GM23338 (cell line): ENCODE measurements at regions not wholly inside any gene's neighbourhood (a gene's known extent, or its start where the extent isn't known, plus 50 kb on each side); places are given as distances from the start of the nearest gene placed in this dataset.

Source experiments
- ATAC-seq: fragments of 200-7000 bp; cut with Tn5 transposase; 3 replicates; pipeline ENCODE4 v1.9.1; 2020
- DNase-seq: peaks from one replicate; pipeline ENCODE4 v3.0.0-alpha.2; 2015; ENCODE audit warnings: low spot score
- H2AFZ ChIP-seq: fragments of 200-600 bp; sonication (generic); 2 replicates; pipeline ENCODE4 v1.8.0; 2016; ENCODE audit warnings: antibody characterized with exemption, mild to moderate bottlenecking, moderate library complexity
- H3F3A ChIP-seq: fragments of 200-600 bp; sonication (generic); replicated peaks from 2 replicates; pipeline ENCODE4 v1.8.0; 2017; ENCODE audit warnings: antibody characterized with exemption, mixed run types, low read depth
- H3K27ac ChIP-seq: fragments of 200-600 bp; sonication (generic); 2 replicates; pipeline ENCODE4 v1.6.1; 2016; ENCODE audit warnings: low read depth
- H3K27me3 ChIP-seq: fragments of 200-600 bp; sonication (generic); 2 replicates; pipeline ENCODE4 v1.8.0; 2016; ENCODE audit warnings: mild to moderate bottlenecking, mixed run types, moderate library complexity; ENCODE audit not compliant: insufficient read depth
- H3K36me3 ChIP-seq: fragments of 200-600 bp; sonication (generic); 2 replicates; pipeline ENCODE4 v1.8.0; 2016; ENCODE audit warnings: mild to moderate bottlenecking; ENCODE audit not compliant: insufficient read depth
- H3K4me1 ChIP-seq: fragments of 200-600 bp; sonication (generic); 2 replicates; pipeline ENCODE4 v1.8.0; 2016; ENCODE audit warnings: mild to moderate bottlenecking, moderate library complexity; ENCODE audit not compliant: insufficient read depth
- H3K4me2 ChIP-seq: fragments of 200-600 bp; sonication (generic); 2 replicates; pipeline ENCODE4 v1.7.1; 2017; ENCODE audit warnings: mixed run types
- H3K4me3 ChIP-seq: fragments of 200-600 bp; sonication (generic); 2 replicates; pipeline ENCODE4 v1.6.1; 2016; ENCODE audit warnings: mixed run types
- H3K79me2 ChIP-seq: fragments of 200-600 bp; sonication (generic); replicated peaks from 2 replicates; pipeline ENCODE4 v1.8.0; 2017; ENCODE audit warnings: mild to moderate bottlenecking; ENCODE audit not compliant: insufficient read depth
- H3K9me2 ChIP-seq: fragments of 200-600 bp; sonication (generic); 2 replicates; pipeline ENCODE4 v1.8.0; 2017; ENCODE audit not compliant: insufficient read depth
- H4K20me1 ChIP-seq: fragments of 200-600 bp; sonication (generic); replicated peaks from 2 replicates; pipeline ENCODE4 v1.8.0; 2017; ENCODE audit warnings: mild to moderate bottlenecking; ENCODE audit not compliant: insufficient read depth
- H3K27ac Mint-ChIP-seq: 2 replicates; pipeline ENCODE4 v1.8.0; 2020; ENCODE audit warnings: inconsistent platforms, mild to moderate bottlenecking, moderate library complexity, mixed read lengths
- H3K27me3 Mint-ChIP-seq: 3 replicates; pipeline ENCODE4 v1.8.0; 2022; ENCODE audit warnings: low read depth, mild to moderate bottlenecking, moderate library complexity, mixed read lengths, inconsistent platforms; ENCODE audit not compliant: insufficient read depth, poor library complexity
- H3K36me3 Mint-ChIP-seq: 3 replicates; pipeline ENCODE4 v1.8.0; 2021; ENCODE audit warnings: low read depth, mild to moderate bottlenecking, inconsistent platforms, moderate library complexity, mixed read lengths
- H3K4me1 Mint-ChIP-seq: 3 replicates; pipeline ENCODE4 v1.8.0; 2020; ENCODE audit warnings: mild to moderate bottlenecking, inconsistent platforms, mixed read lengths
- H3K4me3 Mint-ChIP-seq: 3 replicates; pipeline ENCODE4 v1.8.0; 2021; ENCODE audit warnings: moderate library complexity, mild to moderate bottlenecking, inconsistent platforms, mixed read lengths
- H3K9me3 Mint-ChIP-seq: 3 replicates; pipeline ENCODE4 v1.8.0; 2020; ENCODE audit warnings: moderate library complexity, mild to moderate bottlenecking, inconsistent platforms, mixed read lengths
- ZNF462 ChIP-seq: fragments of 250-450 bp; sonication (Bioruptor Pico); IDR thresholded peaks from 2 replicates; pipeline ENCODE4 v1.5.0; 2020; ENCODE audit warnings: mild to moderate bottlenecking, moderate library complexity
- TF ChIP-seq, protein P1 (sequence below): IDR thresholded peaks from one replicate; pipeline ENCODE4 v1.6.1; 2018; ENCODE audit warnings: antibody characterized with exemption; ENCODE audit not compliant: unreplicated experiment

GRCh38 chr1:232367293-232367692 is 262.6 kb downstream of the SIPA1L2 start:
- H3K4me3 ChIP-seq, result no peak overlapping the region
- peaks cover 11% of the 10 kb centered on the region; the same call in 1 of the 2 replicates for H3K4me1 ChIP-seq
- peak overlapping the region; percentile 0; the same call in 1 of the 2 replicates for H2AFZ ChIP-seq
- H3K9me2 ChIP-seq, result no peaks in the 10 kb centered on the region
- peak; percentile 53; the same call in 2 of the 3 replicates for ATAC-seq
- peak; percentile 45 for DNase-seq
- Mint-ChIP-seq H3K9me3 (no peaks in the 10 kb centered on the region; the same call in 2 of the 3 replicates), H3K36me3 (no peaks in the 10 kb centered on the region), H3K27ac (peak overlapping the region; percentile 38; the same call in 1 of the 2 replicates), H3K4me3 (no peak overlapping the region), H3K27me3 (peaks cover 7% of the 10 kb centered on the region), H3K4me1 (peaks cover 14% of the 10 kb centered on the region; the same call in 2 of the 3 replicates)
- no peaks in the 10 kb centered on the region for H4K20me1 ChIP-seq
- H3K79me2 ChIP-seq, result no peaks in the 10 kb centered on the region
- H3F3A ChIP-seq, result no peaks in the 10 kb centered on the region
- no peaks in the 10 kb centered on the region for H3K27me3 ChIP-seq
- H3K36me3 ChIP-seq, result no peaks in the 10 kb centered on the region
- H3K27ac ChIP-seq, result no peak overlapping the region
- peak; percentile 31; the same call in 1 of the 2 replicates for TF ChIP-seq ZNF462 (CRISPR knock-in tag)
- TF ChIP-seq, protein P1, sequence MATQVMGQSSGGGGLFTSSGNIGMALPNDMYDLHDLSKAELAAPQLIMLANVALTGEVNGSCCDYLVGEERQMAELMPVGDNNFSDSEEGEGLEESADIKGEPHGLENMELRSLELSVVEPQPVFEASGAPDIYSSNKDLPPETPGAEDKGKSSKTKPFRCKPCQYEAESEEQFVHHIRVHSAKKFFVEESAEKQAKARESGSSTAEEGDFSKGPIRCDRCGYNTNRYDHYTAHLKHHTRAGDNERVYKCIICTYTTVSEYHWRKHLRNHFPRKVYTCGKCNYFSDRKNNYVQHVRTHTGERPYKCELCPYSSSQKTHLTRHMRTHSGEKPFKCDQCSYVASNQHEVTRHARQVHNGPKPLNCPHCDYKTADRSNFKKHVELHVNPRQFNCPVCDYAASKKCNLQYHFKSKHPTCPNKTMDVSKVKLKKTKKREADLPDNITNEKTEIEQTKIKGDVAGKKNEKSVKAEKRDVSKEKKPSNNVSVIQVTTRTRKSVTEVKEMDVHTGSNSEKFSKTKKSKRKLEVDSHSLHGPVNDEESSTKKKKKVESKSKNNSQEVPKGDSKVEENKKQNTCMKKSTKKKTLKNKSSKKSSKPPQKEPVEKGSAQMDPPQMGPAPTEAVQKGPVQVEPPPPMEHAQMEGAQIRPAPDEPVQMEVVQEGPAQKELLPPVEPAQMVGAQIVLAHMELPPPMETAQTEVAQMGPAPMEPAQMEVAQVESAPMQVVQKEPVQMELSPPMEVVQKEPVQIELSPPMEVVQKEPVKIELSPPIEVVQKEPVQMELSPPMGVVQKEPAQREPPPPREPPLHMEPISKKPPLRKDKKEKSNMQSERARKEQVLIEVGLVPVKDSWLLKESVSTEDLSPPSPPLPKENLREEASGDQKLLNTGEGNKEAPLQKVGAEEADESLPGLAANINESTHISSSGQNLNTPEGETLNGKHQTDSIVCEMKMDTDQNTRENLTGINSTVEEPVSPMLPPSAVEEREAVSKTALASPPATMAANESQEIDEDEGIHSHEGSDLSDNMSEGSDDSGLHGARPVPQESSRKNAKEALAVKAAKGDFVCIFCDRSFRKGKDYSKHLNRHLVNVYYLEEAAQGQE, result no peak
- H3K4me2 ChIP-seq, result no peak overlapping the region
